HCT116 (cell line): ENCODE measurements at regions not wholly inside any gene's neighbourhood (a gene's known extent, or its start where the extent isn't known, plus 50 kb on each side); places are given as distances from the start of the nearest gene placed in this dataset.

Source experiments
- ATAC-seq: fragments of 200-7000 bp; cut with Tn5 transposase; 2 replicates; pipeline ENCODE4 v1.9.1; 2020; ENCODE audit warnings: mild to moderate bottlenecking, moderate library complexity
- BruUV-seq: library from RNA; stranded (reverse); fragments of 400-500 nt; replicated peaks from 2 replicates; lab custom pipeline; 2021; lab: Mats Ljungman, UMichigan
- CTCF ChIA-PET: fragments of 300-600 bp; sonication (Branson Sonifier 250); formaldehyde crosslinking; loops from one replicate; lab custom pipeline; 2021; ENCODE audit warnings: antibody characterized with exemption; lab: Charles Lee
- POLR2A ChIA-PET: fragments of 300-600, 350-600 bp; sonication (Branson Sonifier 250); formaldehyde crosslinking; loops from one replicate; lab custom pipeline; 2021; ENCODE audit warnings: antibody characterized with exemption; lab: Charles Lee
- RAD21 ChIA-PET, 2 experiments: fragments of 300-600 bp; sonication (Branson Sonifier 250); formaldehyde crosslinking; loops; one replicate each; lab custom pipeline; 2023; ENCODE audit warnings: low total read pairs in 2 of 2; ENCODE audit not compliant: uncharacterized antibody in 2 of 2, unreplicated experiment in 2 of 2, low non-redundant PET in 1 of 2; lab: Charles Lee
- DNase-seq: peaks from one replicate; pipeline ENCODE4 v3.0.0-alpha.2; 2010; ENCODE audit warnings: low read depth, low spot score
- H2AFZ ChIP-seq: fragments of 200-600 bp; shearing (Covaris generic), sonication (generic); 2 replicates; pipeline ENCODE4 v1.6.1; 2017; ENCODE audit warnings: low read depth, mixed run types, mixed read lengths, antibody characterized with exemption, low read length; ENCODE audit not compliant: poor library complexity, severe bottlenecking
- H3K27ac ChIP-seq: 2 replicates; pipeline ENCODE4 v1.5.1; 2012; ENCODE audit warnings: low read depth, low read length
- H3K27me3 ChIP-seq: fragments of 200-600 bp; sonication (generic); 2 replicates; pipeline ENCODE4 v1.6.1; 2016; ENCODE audit warnings: mixed run types, low read length, mixed read lengths; ENCODE audit not compliant: insufficient read depth
- H3K36me3 ChIP-seq, 2 experiments: fragments of 200-500 bp in 1 of 2; fragments of 200-600 bp in 1 of 2; sonication (Bioruptor generic) in 1 of 2; sonication (generic) in 1 of 2; 2 replicates each; pipeline versions ENCODE4 v1.5.1 to v1.6.1; 2014 to 2016; ENCODE audit warnings: low read length in 2 of 2, inconsistent platforms in 1 of 2, mixed read lengths in 1 of 2, mixed run types in 1 of 2; ENCODE audit not compliant: insufficient read depth in 2 of 2, control insufficient read depth in 1 of 2
- H3K4me1 ChIP-seq, 2 experiments: fragments of 200-600 bp in 1 of 2; sonication (generic) in 1 of 2; 2 replicates each; pipeline versions ENCODE4 v1.5.1 to v1.6.1; 2012 to 2017; ENCODE audit warnings: low read length in 2 of 2, inconsistent platforms in 1 of 2, mild to moderate bottlenecking in 1 of 2, mixed read lengths in 1 of 2, mixed run types in 1 of 2, moderate library complexity in 1 of 2; ENCODE audit not compliant: insufficient read depth in 2 of 2, control insufficient read depth in 1 of 2
- H3K4me2 ChIP-seq: fragments of 200-600 bp; sonication (generic); 2 replicates; pipeline ENCODE4 v1.6.1; 2017; ENCODE audit warnings: mixed run types, low read length, mixed read lengths
- H3K4me3 ChIP-seq, 2 experiments: fragments of 200-600 bp in 1 of 2; sonication (generic) in 1 of 2; replicated peaks in 1 of 2; 2 replicates each; pipeline ENCODE4 v1.5.1; 2011 to 2016; ENCODE audit warnings: low read length in 2 of 2, control low read depth in 1 of 2, low read depth in 1 of 2, mild to moderate bottlenecking in 1 of 2, mixed read lengths in 1 of 2, mixed run types in 1 of 2
- H3K79me2 ChIP-seq: fragments of 200-600 bp; sonication (generic); 2 replicates; pipeline ENCODE4 v1.6.1; 2017; ENCODE audit warnings: mild to moderate bottlenecking, mixed run types, low read length, moderate library complexity, mixed read lengths; ENCODE audit not compliant: insufficient read depth
- H3K9ac ChIP-seq: fragments of 200-600 bp; sonication (generic); 2 replicates; pipeline ENCODE4 v1.6.1; 2016; ENCODE audit warnings: low read length, mixed read lengths
- H3K9me2 ChIP-seq: fragments of 200-600 bp; sonication (generic), shearing (Covaris generic); 2 replicates; pipeline ENCODE4 v1.6.1; 2017; ENCODE audit warnings: mixed run types, mild to moderate bottlenecking, moderate library complexity; ENCODE audit not compliant: insufficient read depth
- H3K9me3 ChIP-seq, 2 experiments: fragments of 200-500 bp in 1 of 2; fragments of 200-600 bp in 1 of 2; sonication (Bioruptor generic) in 1 of 2; sonication (generic) in 1 of 2; 2 replicates each; pipeline ENCODE4 v1.6.1; 2014 to 2017; ENCODE audit warnings: low read length in 2 of 2, mixed read lengths in 2 of 2, inconsistent platforms in 1 of 2, low read depth in 1 of 2, mild to moderate bottlenecking in 1 of 2, mixed run types in 1 of 2, moderate library complexity in 1 of 2; ENCODE audit not compliant: control insufficient read depth in 1 of 2, insufficient read depth in 1 of 2
- H4K20me1 ChIP-seq: fragments of 200-600 bp; sonication (generic), shearing (Covaris generic); 2 replicates; pipeline ENCODE4 v1.6.1; 2017; ENCODE audit warnings: mixed run types, mild to moderate bottlenecking, moderate library complexity; ENCODE audit not compliant: insufficient read depth
- CBX3 ChIP-seq: IDR thresholded peaks from 2 replicates; pipeline ENCODE4 v1.6.1; 2012; ENCODE audit warnings: low read depth
- ELF1 ChIP-seq: IDR thresholded peaks from 2 replicates; pipeline ENCODE4 v1.6.1; 2012; ENCODE audit warnings: low read depth, borderline replicate concordance
- FOSL1 ChIP-seq: IDR thresholded peaks from 2 replicates; pipeline ENCODE4 v1.6.1; 2012; ENCODE audit warnings: low read depth
- POLR2AphosphoS5 ChIP-seq: IDR thresholded peaks from 2 replicates; pipeline ENCODE4 v1.6.1; 2011; ENCODE audit warnings: mild to moderate bottlenecking, low read depth, low read length, moderate library complexity
- SIN3A ChIP-seq: IDR thresholded peaks from 2 replicates; pipeline ENCODE4 v1.6.1; 2012; ENCODE audit warnings: low read depth
- SRF ChIP-seq: IDR thresholded peaks from 2 replicates; pipeline ENCODE4 v1.6.1; 2012; ENCODE audit warnings: low read depth
- TCF7L2 ChIP-seq: IDR thresholded peaks from 2 replicates; pipeline ENCODE4 v1.7.0; 2011; ENCODE audit warnings: borderline replicate concordance, inconsistent platforms; ENCODE audit not compliant: insufficient read depth, insufficient read length; ENCODE audit errors: extremely low read depth
- YY1 ChIP-seq: IDR thresholded peaks from 2 replicates; pipeline ENCODE4 v1.6.1; 2011; ENCODE audit warnings: low read length, low read depth, moderate library complexity, mild to moderate bottlenecking; ENCODE audit not compliant: insufficient replicate concordance; ENCODE audit errors: extremely low read depth
- ZFX ChIP-seq: fragments of 450-650 bp; IDR thresholded peaks from 2 replicates; pipeline ENCODE4 v1.6.1; 2017
- intact Hi-C: fragments of 100-400 bp; cut with micrococcal nuclease; formaldehyde crosslinking; loops from 2 replicates; pipeline ENCODE4 v1.10.0; 2022
- TF ChIP-seq, protein P1 (sequence below): IDR thresholded peaks from 2 replicates; pipeline ENCODE4 v1.6.1; 2011; ENCODE audit warnings: mild to moderate bottlenecking, low read length, moderate library complexity; ENCODE audit not compliant: insufficient replicate concordance; ENCODE audit errors: extremely low read depth
- TF ChIP-seq, protein P2 (sequence below): IDR thresholded peaks from 2 replicates; pipeline ENCODE4 v1.6.1; 2012

DNA sequence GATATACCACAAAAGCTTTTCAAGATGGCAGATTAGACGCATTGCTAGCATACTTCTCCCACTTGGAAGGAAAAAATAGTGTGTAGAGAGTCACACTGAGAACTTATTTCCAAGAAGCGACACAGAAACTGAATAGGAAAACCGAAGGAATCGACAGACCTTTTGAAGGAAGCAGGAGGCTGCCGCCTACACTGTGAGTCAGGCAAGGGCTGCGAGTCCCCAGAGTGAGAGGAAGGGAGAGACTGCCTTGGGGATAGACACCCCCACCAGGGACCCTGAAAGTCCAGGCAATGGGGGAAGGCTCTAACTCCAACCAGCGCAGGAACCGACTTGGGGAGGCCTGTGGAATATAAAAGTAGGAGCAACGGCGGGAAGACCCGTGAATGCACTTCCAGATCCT is 53.7 kb upstream of the SIRPG start:
- no peak overlapping the region for H3K4me3 ChIP-seq
- intact Hi-C loops: no loop called here
- no peaks in the 10 kb centered on the region for H4K20me1 ChIP-seq
- no peak overlapping the region for H3K9ac ChIP-seq
- ChIA-PET POLR2A (no interaction called here), CTCF (no interaction called here), RAD21 (no interaction called here)
- no peak overlapping the region for H3K4me2 ChIP-seq
- H3K79me2 ChIP-seq: no peaks in the 10 kb centered on the region
- no peaks in the 10 kb centered on the region for H3K36me3 ChIP-seq
- H2AFZ ChIP-seq: no peak overlapping the region
- no peak overlapping the region for H3K27ac ChIP-seq
- TF ChIP-seq YY1 (no peak), SIN3A (no peak), ELF1 (no peak), SRF (no peak)
- TF ChIP-seq, protein P1, sequence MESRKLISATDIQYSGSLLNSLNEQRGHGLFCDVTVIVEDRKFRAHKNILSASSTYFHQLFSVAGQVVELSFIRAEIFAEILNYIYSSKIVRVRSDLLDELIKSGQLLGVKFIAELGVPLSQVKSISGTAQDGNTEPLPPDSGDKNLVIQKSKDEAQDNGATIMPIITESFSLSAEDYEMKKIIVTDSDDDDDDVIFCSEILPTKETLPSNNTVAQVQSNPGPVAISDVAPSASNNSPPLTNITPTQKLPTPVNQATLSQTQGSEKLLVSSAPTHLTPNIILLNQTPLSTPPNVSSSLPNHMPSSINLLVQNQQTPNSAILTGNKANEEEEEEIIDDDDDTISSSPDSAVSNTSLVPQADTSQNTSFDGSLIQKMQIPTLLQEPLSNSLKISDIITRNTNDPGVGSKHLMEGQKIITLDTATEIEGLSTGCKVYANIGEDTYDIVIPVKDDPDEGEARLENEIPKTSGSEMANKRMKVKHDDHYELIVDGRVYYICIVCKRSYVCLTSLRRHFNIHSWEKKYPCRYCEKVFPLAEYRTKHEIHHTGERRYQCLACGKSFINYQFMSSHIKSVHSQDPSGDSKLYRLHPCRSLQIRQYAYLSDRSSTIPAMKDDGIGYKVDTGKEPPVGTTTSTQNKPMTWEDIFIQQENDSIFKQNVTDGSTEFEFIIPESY: no peak
- no peak for ATAC-seq
- no TSS peak for BruUV-seq
- H3K9me3 ChIP-seq: no peaks in the 10 kb centered on the region
- no peaks in the 10 kb centered on the region for H3K9me2 ChIP-seq
- H3K27me3 ChIP-seq: peaks cover 64% of the 10 kb centered on the region
- no peaks in the 10 kb centered on the region for H3K4me1 ChIP-seq
- no peak for DNase-seq

DNA sequence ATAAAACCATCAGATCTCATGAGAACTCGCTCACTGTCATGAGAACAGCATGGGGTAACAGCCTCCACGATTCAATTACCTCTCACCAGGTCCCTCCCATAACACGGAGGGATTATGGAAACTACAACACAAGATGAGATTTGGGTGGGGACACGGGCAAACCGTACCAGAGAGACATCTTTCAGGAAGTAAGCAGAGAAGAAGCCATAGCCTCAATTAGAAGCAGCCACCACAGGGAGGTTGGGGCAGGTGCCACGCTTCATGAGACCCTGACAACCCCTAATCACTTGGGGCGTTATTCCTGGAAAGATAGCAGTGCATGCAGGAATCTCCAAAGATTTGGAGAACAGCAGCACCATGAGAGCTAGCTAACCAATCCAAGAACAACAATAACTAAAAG is 52.9 kb upstream of the SIRPG start:
- no peak overlapping the region for H3K9ac ChIP-seq
- H3K4me3 ChIP-seq: no peak overlapping the region
- no peak overlapping the region for H2AFZ ChIP-seq
- H3K27me3 ChIP-seq: peaks cover 60% of the 10 kb centered on the region
- H4K20me1 ChIP-seq: no peaks in the 10 kb centered on the region
- TF ChIP-seq CBX3 (no peak), ZFX (no peak), ELF1 (no peak), POLR2AphosphoS5 (no peak), FOSL1 (no peak), TCF7L2 (no peak)
- TF ChIP-seq, protein P2, sequence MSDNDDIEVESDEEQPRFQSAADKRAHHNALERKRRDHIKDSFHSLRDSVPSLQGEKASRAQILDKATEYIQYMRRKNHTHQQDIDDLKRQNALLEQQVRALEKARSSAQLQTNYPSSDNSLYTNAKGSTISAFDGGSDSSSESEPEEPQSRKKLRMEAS: no peak
- TF ChIP-seq, all 23 proteins: peak for 0
- H3K79me2 ChIP-seq: no peaks in the 10 kb centered on the region
- no peaks in the 10 kb centered on the region for H3K36me3 ChIP-seq
- H3K9me2 ChIP-seq: no peaks in the 10 kb centered on the region
- no peak overlapping the region for H3K4me2 ChIP-seq
- DNase-seq: no peak
- intact Hi-C loops: no loop called here
- H3K4me1 ChIP-seq: no peaks in the 10 kb centered on the region
- CTCF ChIA-PET: no interaction called here
- H3K9me3 ChIP-seq: no peaks in the 10 kb centered on the region
- no peak for ATAC-seq
- POLR2A ChIA-PET: no interaction called here
- RAD21 ChIA-PET: no interaction called here
- no TSS peak for BruUV-seq
- H3K27ac ChIP-seq: no peak overlapping the region
